Caco-2 (cell line): ENCODE measurements at regions not wholly inside any gene's neighbourhood (a gene's known extent, or its start where the extent isn't known, plus 50 kb on each side); places are given as distances from the start of the nearest gene placed in this dataset.

Source experiments
- BruUV-seq: library from RNA; stranded (reverse); fragments of 400-500 nt; replicated peaks from 2 replicates; lab custom pipeline; 2021; lab: Mats Ljungman, UMichigan
- CTCF ChIA-PET: fragments of 300-600 bp; sonication (Branson Sonifier 250); formaldehyde crosslinking; loops from one replicate; lab custom pipeline; 2022; ENCODE audit warnings: antibody characterized with exemption; lab: Charles Lee
- POLR2A ChIA-PET: fragments of 300-600 bp; sonication (Branson Sonifier 250); formaldehyde crosslinking; loops from one replicate; lab custom pipeline; 2022; ENCODE audit warnings: antibody characterized with exemption; lab: Charles Lee
- DNase-seq, 2 experiments: peaks; one replicate each; pipeline versions ENCODE4 v3.0.0 to v3.0.0-alpha.2; 2020 to 2022
- H3K27me3 ChIP-seq: replicated peaks from 2 replicates; pipeline ENCODE4 v1.6.0; 2011; ENCODE audit warnings: low read length; ENCODE audit not compliant: control insufficient read depth, insufficient read depth
- H3K36me3 ChIP-seq: 2 replicates; pipeline ENCODE4 v1.5.1; 2011; ENCODE audit warnings: low read length; ENCODE audit not compliant: control insufficient read depth, insufficient read depth
- H3K4me1 ChIP-seq: fragments of 250-450 bp; sonication (Bioruptor Pico); 2 replicates; pipeline ENCODE4 v1.5.1; 2020; ENCODE audit warnings: mild to moderate bottlenecking
- H3K4me3 ChIP-seq: 2 replicates; pipeline ENCODE4 v1.5.1; 2011; ENCODE audit warnings: low read depth, mild to moderate bottlenecking, control low read depth, low read length
- H3K9me3 ChIP-seq: fragments of 250-450 bp; sonication (Bioruptor Pico); 2 replicates; pipeline ENCODE4 v1.5.1; 2020; ENCODE audit warnings: mild to moderate bottlenecking, moderate library complexity
- H3K27ac Mint-ChIP-seq: one replicate; pipeline ENCODE4 v1.8.0; 2022; ENCODE audit warnings: mixed read lengths; ENCODE audit not compliant: unreplicated experiment
- H3K27me3 Mint-ChIP-seq: one replicate; pipeline ENCODE4 v1.8.0; 2022; ENCODE audit warnings: mixed read lengths; ENCODE audit not compliant: insufficient read depth, unreplicated experiment
- H3K36me3 Mint-ChIP-seq: one replicate; pipeline ENCODE4 v1.8.0; 2022; ENCODE audit warnings: mild to moderate bottlenecking, mixed read lengths; ENCODE audit not compliant: insufficient read depth, unreplicated experiment
- H3K4me1 Mint-ChIP-seq: one replicate; pipeline ENCODE4 v1.8.0; 2022; ENCODE audit warnings: low read depth, mixed read lengths; ENCODE audit not compliant: unreplicated experiment
- H3K4me3 Mint-ChIP-seq: one replicate; pipeline ENCODE4 v1.8.0; 2022; ENCODE audit warnings: mild to moderate bottlenecking, moderate library complexity, mixed read lengths; ENCODE audit not compliant: unreplicated experiment
- H3K9me3 Mint-ChIP-seq: one replicate; pipeline ENCODE4 v1.8.0; 2022; ENCODE audit warnings: mixed read lengths; ENCODE audit not compliant: unreplicated experiment
- CTCF ChIP-seq, 2 experiments: fragments of 200-600 bp in 1 of 2; IDR thresholded peaks; 1 replicate in 1 of 2; 2 replicates in 1 of 2; pipeline versions ENCODE4 v1.5.1 to v1.8.0; 2011 to 2022; ENCODE audit warnings: antibody characterized with exemption in 1 of 2, control low read depth in 1 of 2, inconsistent platforms in 1 of 2, low read depth in 1 of 2, low read length in 1 of 2, mild to moderate bottlenecking in 1 of 2, moderate library complexity in 1 of 2; ENCODE audit not compliant: insufficient read depth in 1 of 2, severe bottlenecking in 1 of 2, unreplicated experiment in 1 of 2
- intact Hi-C: fragments of 100-400 bp; cut with micrococcal nuclease; formaldehyde crosslinking; loops from one replicate; pipeline ENCODE4 v1.10.0; 2022; ENCODE audit not compliant: unreplicated experiment

GRCh38 chrX:1075156-1075555, 137.3 kb downstream of the CRLF2 start:
- H3K4me3 Mint-ChIP-seq = no peak overlapping the region
- H3K27me3 Mint-ChIP-seq = peaks cover 2% of the 10 kb centered on the region
- no peak for TF ChIP-seq CTCF (IDR thresholded peaks at IDR 0.05; ENCODE audit: insufficient read depth in 1 of 2, low read depth in 1 of 2, low read length in 1 of 2, severe bottlenecking in 1 of 2, unreplicated experiment in 1 of 2)
- Histone ChIP-seq H3K9me3 (no peaks in the 10 kb centered on the region), H3K4me3 (no peak overlapping the region), H3K36me3 (no peaks in the 10 kb centered on the region), H3K4me1 (no peaks in the 10 kb centered on the region), H3K27me3 (no peaks in the 10 kb centered on the region)
- no peaks in the 10 kb centered on the region for H3K4me1 Mint-ChIP-seq
- CTCF ChIA-PET = no interaction called here
- no TSS peak for BruUV-seq
- peak overlapping the region; percentile 64 for H3K27ac Mint-ChIP-seq
- intact Hi-C loops = no loop called here
- no peak for DNase-seq
- peaks cover 22% of the 10 kb centered on the region for H3K9me3 Mint-ChIP-seq
- H3K36me3 Mint-ChIP-seq = peaks cover 28% of the 10 kb centered on the region
- POLR2A ChIA-PET = no interaction called here

GRCh38 chrX:1074755-1075154, 137.7 kb downstream of the CRLF2 start:
- H3K27me3 ChIP-seq = no peaks in the 10 kb centered on the region
- BruUV-seq = no TSS peak
- H3K4me1 ChIP-seq = no peaks in the 10 kb centered on the region
- H3K9me3 ChIP-seq = no peaks in the 10 kb centered on the region
- TF ChIP-seq CTCF (IDR thresholded peaks at IDR 0.05; ENCODE audit: insufficient read depth in 1 of 2, low read depth in 1 of 2, low read length in 1 of 2, severe bottlenecking in 1 of 2, unreplicated experiment in 1 of 2) = no peak
- peaks cover 23% of the 10 kb centered on the region for H3K9me3 Mint-ChIP-seq
- H3K4me3 ChIP-seq = no peak overlapping the region
- H3K36me3 Mint-ChIP-seq = peaks cover 28% of the 10 kb centered on the region
- intact Hi-C loops = no loop called here
- H3K27ac Mint-ChIP-seq = no peak overlapping the region
- no peak for DNase-seq
- H3K4me1 Mint-ChIP-seq = no peaks in the 10 kb centered on the region
- H3K36me3 ChIP-seq = no peaks in the 10 kb centered on the region
- H3K4me3 Mint-ChIP-seq = no peak overlapping the region
- peaks cover 2% of the 10 kb centered on the region for H3K27me3 Mint-ChIP-seq
- ChIA-PET CTCF (no interaction called here), POLR2A (no interaction called here)

GRCh38 chrX:1074172-1074571, 138.3 kb downstream of the CRLF2 start:
- TF ChIP-seq CTCF (IDR thresholded peaks at IDR 0.05; ENCODE audit: insufficient read depth in 1 of 2, low read depth in 1 of 2, low read length in 1 of 2, severe bottlenecking in 1 of 2, unreplicated experiment in 1 of 2) = no peak
- Mint-ChIP-seq H3K4me3 (peak overlapping the region; percentile 5), H3K4me1 (no peaks in the 10 kb centered on the region), H3K27ac (peak overlapping the region; percentile 49), H3K36me3 (peaks cover 28% of the 10 kb centered on the region), H3K9me3 (peaks cover 23% of the 10 kb centered on the region), H3K27me3 (peaks cover 2% of the 10 kb centered on the region)
- intact Hi-C loops = no loop called here
- no peak for DNase-seq
- no peaks in the 10 kb centered on the region for H3K4me1 ChIP-seq
- no TSS peak for BruUV-seq
- no peaks in the 10 kb centered on the region for H3K9me3 ChIP-seq
- POLR2A ChIA-PET = no interaction called here
- H3K4me3 ChIP-seq = no peak overlapping the region
- no peaks in the 10 kb centered on the region for H3K27me3 ChIP-seq
- no peaks in the 10 kb centered on the region for H3K36me3 ChIP-seq
- CTCF ChIA-PET = no interaction called here
